ENCODE measurements at regions not wholly inside any gene's neighbourhood (a gene's known extent, or its start where the extent isn't known, plus 50 kb on each side); places are given as distances from the start of the nearest gene placed in this dataset.

- 65 to 76% methylated on average over 2 of the region's 2 CpGs for WGBS, 2 donors
- no peak for DNase-seq (ENCODE audit: low spot score in 2 of 2)
- no peak overlapping the region for H3K4me3 ChIP-seq (ENCODE audit: low read depth, poor library complexity, severe bottlenecking)
- intact Hi-C loops (cut with DNase I; ENCODE audit: low total_unique reads), result no loop called here
- no peak for TF ChIP-seq POLR2A (IDR thresholded peaks at IDR 0.05)
These were observed 673.0 kb upstream of the ANO3 start for GRCh38 chr11:25658916-25659315.

GRCh38 chr11:25659706-25660105 is 672.2 kb upstream of the ANO3 start:
- no peak overlapping the region for H3K4me3 ChIP-seq (ENCODE audit: low read depth, poor library complexity, severe bottlenecking)
- intact Hi-C loops (cut with DNase I; ENCODE audit: low total_unique reads), result no loop called here
- TF ChIP-seq CTCF (IDR thresholded peaks at IDR 0.05) (no peak), POLR2A (IDR thresholded peaks at IDR 0.05) (no peak)
- 63 to 66% methylated on average over 3 of the region's 3 CpGs for WGBS, 2 donors
- DNase-seq (ENCODE audit: low spot score in 2 of 2), result no peak

GRCh38 chr11:25667871-25668270 is 664.1 kb upstream of the ANO3 start:
- intact Hi-C loops (cut with DNase I; ENCODE audit: low total_unique reads), result no loop called here
- no peak for DNase-seq (ENCODE audit: low spot score in 2 of 2)
- WGBS, 2 donors, result 83% methylated on average over 1 of the region's 1 CpG
- TF ChIP-seq CTCF (IDR thresholded peaks at IDR 0.05) (no peak), POLR2A (IDR thresholded peaks at IDR 0.05) (no peak)
- H3K4me3 ChIP-seq (ENCODE audit: low read depth, poor library complexity, severe bottlenecking), result no peak overlapping the region

- intact Hi-C loops (cut with DNase I; ENCODE audit: low total_unique reads), result no loop called here
- H3K4me3 ChIP-seq (ENCODE audit: low read depth, poor library complexity, severe bottlenecking), result no peak overlapping the region
- no peak for TF ChIP-seq CTCF (IDR thresholded peaks at IDR 0.05)
- no peak for TF ChIP-seq POLR2A (IDR thresholded peaks at IDR 0.05)
- no peak for DNase-seq (ENCODE audit: low spot score in 2 of 2)
- 56% methylated on average over 8 of the region's 8 CpGs for WGBS, 2 donors
These were observed 640.0 kb upstream of the ANO3 start for GRCh38 chr11:25691959-25692358.

GRCh38 chr11:25702417-25702816 is 629.5 kb upstream of the ANO3 start:
- no peak for DNase-seq (ENCODE audit: low spot score in 2 of 2)
- no peak overlapping the region for H3K4me3 ChIP-seq (ENCODE audit: low read depth, poor library complexity, severe bottlenecking)
- WGBS, 2 donors, result 87 to 89% methylated on average over 1 of the region's 1 CpG
- TF ChIP-seq POLR2A (IDR thresholded peaks at IDR 0.05) (no peak), CTCF (IDR thresholded peaks at IDR 0.05) (no peak)
- intact Hi-C loops (cut with DNase I; ENCODE audit: low total_unique reads), result no loop called here

GRCh38 chr11:25710975-25711374 is 621.0 kb upstream of the ANO3 start:
- intact Hi-C loops (cut with DNase I; ENCODE audit: low total_unique reads), result no loop called here
- no peak for DNase-seq (ENCODE audit: low spot score in 2 of 2)
- no peak for TF ChIP-seq POLR2A (IDR thresholded peaks at IDR 0.05)
- TF ChIP-seq CTCF (IDR thresholded peaks at IDR 0.05), result no peak
- no peak overlapping the region for H3K4me3 ChIP-seq (ENCODE audit: low read depth, poor library complexity, severe bottlenecking)
